ENCODE measurements at regions not wholly inside any gene's neighbourhood (a gene's known extent, or its start where the extent isn't known, plus 50 kb on each side); places are given as distances from the start of the nearest gene placed in this dataset.
A peak's percentile ranks its signal among the peaks of the same experiment; 100 is the strongest.

GRCh38 chr11:15851051-15851498, 505.3 kb downstream of the SOX6 start:
- H3K36me3 Mint-ChIP-seq (ENCODE audit: unreplicated experiment) = no peaks in the 10 kb centered on the region
- peaks cover 1% of the 10 kb centered on the region for H3K4me1 Mint-ChIP-seq (ENCODE audit: low read depth, unreplicated experiment)
- peaks cover 1% of the 10 kb centered on the region for H3K27me3 Mint-ChIP-seq (ENCODE audit: unreplicated experiment)
- no peak overlapping the region for H3K4me3 Mint-ChIP-seq (ENCODE audit: unreplicated experiment)
- H3K9me3 Mint-ChIP-seq (ENCODE audit: unreplicated experiment) = no peaks in the 10 kb centered on the region
- no peak for DNase-seq
- no peak for TF ChIP-seq CTCF (IDR thresholded peaks at IDR 0.05; ENCODE audit: partially characterized antibody, unreplicated experiment)
- no peak overlapping the region for H3K27ac Mint-ChIP-seq (ENCODE audit: unreplicated experiment)

- peak; percentile 40 for DNase-seq
- peak; percentile 63 for TF ChIP-seq CTCF (IDR thresholded peaks at IDR 0.05; ENCODE audit: partially characterized antibody, unreplicated experiment)
- Mint-ChIP-seq H3K4me1 (ENCODE audit: low read depth, unreplicated experiment) (peaks cover 1% of the 10 kb centered on the region), H3K36me3 (ENCODE audit: unreplicated experiment) (no peaks in the 10 kb centered on the region), H3K27ac (ENCODE audit: unreplicated experiment) (no peak overlapping the region), H3K9me3 (ENCODE audit: unreplicated experiment) (no peaks in the 10 kb centered on the region), H3K27me3 (ENCODE audit: unreplicated experiment) (peaks cover 1% of the 10 kb centered on the region), H3K4me3 (ENCODE audit: unreplicated experiment) (no peak overlapping the region)
Observed at GRCh38 chr11:15852179-15852578, 504.2 kb downstream of the SOX6 start.

GRCh38 chr11:15854245-15854644, 502.1 kb downstream of the SOX6 start:
- no peaks in the 10 kb centered on the region for H3K36me3 Mint-ChIP-seq (ENCODE audit: unreplicated experiment)
- H3K4me1 Mint-ChIP-seq (ENCODE audit: low read depth, unreplicated experiment) = peaks cover 1% of the 10 kb centered on the region
- H3K27me3 Mint-ChIP-seq (ENCODE audit: unreplicated experiment) = peaks cover 3% of the 10 kb centered on the region
- H3K4me3 Mint-ChIP-seq (ENCODE audit: unreplicated experiment) = no peak overlapping the region
- peaks cover 2% of the 10 kb centered on the region for H3K9me3 Mint-ChIP-seq (ENCODE audit: unreplicated experiment)
- no peak overlapping the region for H3K27ac Mint-ChIP-seq (ENCODE audit: unreplicated experiment)
- TF ChIP-seq CTCF (IDR thresholded peaks at IDR 0.05; ENCODE audit: partially characterized antibody, unreplicated experiment) = no peak
- no peak for DNase-seq

- Mint-ChIP-seq H3K27me3 (ENCODE audit: unreplicated experiment) (peaks cover 5% of the 10 kb centered on the region), H3K36me3 (ENCODE audit: unreplicated experiment) (no peaks in the 10 kb centered on the region), H3K27ac (ENCODE audit: unreplicated experiment) (no peak overlapping the region), H3K4me3 (ENCODE audit: unreplicated experiment) (no peak overlapping the region), H3K9me3 (ENCODE audit: unreplicated experiment) (peaks cover 2% of the 10 kb centered on the region), H3K4me1 (ENCODE audit: low read depth, unreplicated experiment) (peaks cover 7% of the 10 kb centered on the region)
- no peak for TF ChIP-seq CTCF (IDR thresholded peaks at IDR 0.05; ENCODE audit: partially characterized antibody, unreplicated experiment)
- no peak for DNase-seq
Observed at GRCh38 chr11:15858881-15859280, 497.5 kb downstream of the SOX6 start.

GRCh38 chr11:15859411-15859810, 496.9 kb downstream of the SOX6 start:
- DNase-seq = no peak
- H3K9me3 Mint-ChIP-seq (ENCODE audit: unreplicated experiment) = peaks cover 2% of the 10 kb centered on the region
- H3K27ac Mint-ChIP-seq (ENCODE audit: unreplicated experiment) = no peak overlapping the region
- H3K27me3 Mint-ChIP-seq (ENCODE audit: unreplicated experiment) = peaks cover 5% of the 10 kb centered on the region
- no peak overlapping the region for H3K4me3 Mint-ChIP-seq (ENCODE audit: unreplicated experiment)
- H3K36me3 Mint-ChIP-seq (ENCODE audit: unreplicated experiment) = no peaks in the 10 kb centered on the region
- peaks cover 8% of the 10 kb centered on the region for H3K4me1 Mint-ChIP-seq (ENCODE audit: low read depth, unreplicated experiment)
- no peak for TF ChIP-seq CTCF (IDR thresholded peaks at IDR 0.05; ENCODE audit: partially characterized antibody, unreplicated experiment)

Measured in glutamatergic neuron (in vitro differentiated cells).